NCI-H1092 treated with DMSO at 0.1 percent for 48 hours (cell line): ENCODE measurements at regions not wholly inside any gene's neighbourhood (a gene's known extent, or its start where the extent isn't known, plus 50 kb on each side); places are given as distances from the start of the nearest gene placed in this dataset.
"Not testable (repeated sequence)": the region's sequence is repeated elsewhere in the genome, so short reads cannot be mapped to it uniquely, and the experiment has no call there.

Experiments
- DNase-seq: peaks from one replicate; lab custom pipeline; 2025; lab: John Stamatoyannopoulos, UW

GRCh38 chr5:99019254-99019653, 90.4 kb upstream of the CHD1 start:
- no peak for DNase-seq

- DNase-seq, result no peak
Measured at GRCh38 chr5:99010294-99010693, 81.5 kb upstream of the CHD1 start.

- not testable (repeated sequence) for DNase-seq
Measured at GRCh38 chr5:99008009-99008408, 79.2 kb upstream of the CHD1 start.

GRCh38 chr5:99005506-99005905, 76.7 kb upstream of the CHD1 start:
- no peak for DNase-seq

DNA sequence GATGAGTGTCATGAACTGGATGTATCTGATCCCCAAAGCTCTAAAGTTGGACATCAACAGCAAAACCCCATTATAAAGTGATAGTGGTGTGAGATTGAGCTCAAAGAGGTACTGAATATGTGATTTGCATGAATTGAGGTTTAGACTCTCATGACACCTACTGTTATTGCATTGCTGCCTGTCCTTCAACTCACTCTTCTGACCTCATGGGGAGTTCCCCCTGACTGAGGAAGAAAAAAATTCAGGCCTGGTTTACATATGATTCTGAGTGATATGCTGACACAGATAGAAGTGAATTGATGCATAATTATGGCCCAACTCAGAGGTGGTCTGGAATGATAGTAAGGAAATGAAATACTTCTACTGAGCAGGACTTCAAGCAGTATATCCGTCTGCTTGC, 76.2 kb upstream of the CHD1 start:
- no peak for DNase-seq

GRCh38 chr5:99000876-99001275, 72.1 kb upstream of the CHD1 start:
- no peak for DNase-seq

GRCh38 chr5:99000221-99000620, 71.4 kb upstream of the CHD1 start:
- DNase-seq, result no peak

- DNase-seq, result no peak
Measured at GRCh38 chr5:98999631-99000030, 70.8 kb upstream of the CHD1 start.

- no peak for DNase-seq
Measured at GRCh38 chr5:98997000-98997399, 68.2 kb upstream of the CHD1 start.

- DNase-seq, result no peak
Measured at GRCh38 chr5:98994611-98995010, 65.8 kb upstream of the CHD1 start.

- no peak for DNase-seq
Measured at GRCh38 chr5:98993512-98993911, 64.7 kb upstream of the CHD1 start.

GRCh38 chr5:98992552-98992951, 63.7 kb upstream of the CHD1 start:
- no peak for DNase-seq

DNA sequence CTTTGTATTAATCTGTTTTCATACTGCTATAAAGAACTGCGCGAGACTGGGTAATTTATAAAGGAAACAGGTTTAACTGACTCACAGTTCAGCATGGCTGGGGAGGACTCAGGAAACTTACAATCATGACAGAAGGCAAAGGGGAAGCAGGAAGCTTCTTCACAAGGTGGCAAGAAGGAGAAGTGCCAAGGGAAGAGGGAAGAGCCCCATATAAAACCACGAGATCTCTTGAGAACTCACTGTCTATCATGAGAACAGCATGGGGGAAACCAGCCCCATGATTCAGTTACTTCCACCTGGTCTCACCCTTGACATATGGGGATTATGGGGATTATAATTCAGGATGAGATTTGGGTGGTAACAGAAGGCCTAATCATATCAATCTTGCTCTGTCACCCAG, 60.9 kb upstream of the CHD1 start:
- no peak for DNase-seq

DNA sequence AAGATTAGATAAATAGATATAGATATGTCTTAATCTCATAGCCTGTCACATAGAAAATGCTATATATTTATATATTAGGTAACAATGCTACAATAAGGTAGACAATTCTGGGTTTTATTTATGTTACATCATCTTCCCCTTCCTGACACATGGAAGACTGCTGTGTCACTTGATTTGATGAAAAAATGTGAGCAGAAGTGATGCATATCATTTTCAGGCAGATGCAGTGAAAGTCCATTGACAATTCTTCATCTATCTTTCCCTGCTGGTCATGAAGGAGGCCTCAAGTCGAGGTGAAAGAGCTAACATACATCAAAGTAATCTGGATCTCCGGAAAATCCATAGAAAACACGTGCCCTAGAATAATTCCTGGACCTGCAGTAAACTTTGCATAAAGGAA, 57.8 kb upstream of the CHD1 start:
- no peak for DNase-seq

DNA sequence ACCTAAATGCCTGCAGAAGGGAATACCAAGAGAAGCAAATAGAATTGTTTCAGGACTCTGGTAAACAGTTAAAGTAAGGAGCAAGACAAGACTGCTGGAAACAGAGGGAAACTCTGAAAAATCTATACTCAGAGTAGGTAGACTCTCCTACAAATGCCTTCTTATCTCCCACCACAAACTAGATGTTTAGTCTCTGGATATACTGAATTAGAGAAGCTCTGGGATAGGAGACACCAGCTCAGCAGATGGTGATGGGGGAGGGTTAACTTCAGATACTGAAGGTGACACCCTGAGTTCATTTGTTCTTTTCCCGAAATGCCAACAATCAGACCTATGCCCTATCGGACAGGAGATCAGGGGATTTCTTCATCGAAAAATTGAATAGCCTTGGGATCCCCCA, 54.1 kb upstream of the CHD1 start:
- DNase-seq, result no peak
